H4 (cell line): ENCODE measurements at regions not wholly inside any gene's neighbourhood (a gene's known extent, or its start where the extent isn't known, plus 50 kb on each side); places are given as distances from the start of the nearest gene placed in this dataset.
"Not testable (repeated sequence)": the region's sequence is repeated elsewhere in the genome, so short reads cannot be mapped to it uniquely, and the experiment has no call there.

Source experiments
- DNase-seq: peaks from one replicate; pipeline ENCODE4 v3.0.0-alpha.2; 2015; ENCODE audit warnings: low spot score

DNA sequence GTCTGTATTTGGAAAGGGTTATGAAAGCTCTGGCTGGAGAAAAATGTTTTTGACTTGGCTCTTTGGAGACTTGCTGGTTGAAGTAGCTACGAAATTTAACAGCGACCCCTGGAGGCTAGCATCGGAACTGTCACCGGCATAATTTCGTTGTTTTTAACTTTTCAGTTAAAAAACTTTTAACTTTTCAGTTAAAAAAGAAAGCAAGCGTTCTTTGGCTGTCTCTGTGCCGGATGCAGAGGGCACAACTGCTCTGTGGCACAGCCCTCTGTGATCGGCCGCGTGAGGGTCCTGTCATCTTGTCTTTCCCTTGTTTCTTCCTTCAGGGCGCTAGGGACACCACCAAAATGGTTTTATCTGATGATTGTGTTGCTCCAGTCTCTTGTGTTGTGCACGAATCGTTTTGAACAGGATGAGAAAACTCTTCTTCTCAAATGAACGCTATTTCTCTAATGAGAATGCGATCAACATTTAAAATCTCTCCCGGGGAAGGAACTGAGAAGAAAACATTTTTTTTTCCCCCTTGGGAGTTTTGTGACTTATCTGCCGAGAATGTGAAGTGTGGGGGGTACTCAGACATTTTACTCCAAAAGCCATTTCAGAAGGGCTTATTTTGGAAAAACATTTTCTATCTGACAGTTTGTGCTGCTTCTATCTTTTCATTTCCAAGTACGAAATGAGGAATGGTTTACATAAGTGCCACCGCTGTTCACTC, 57.1 kb downstream of the ADCYAP1 start:
- DNase-seq = no peak

DNA sequence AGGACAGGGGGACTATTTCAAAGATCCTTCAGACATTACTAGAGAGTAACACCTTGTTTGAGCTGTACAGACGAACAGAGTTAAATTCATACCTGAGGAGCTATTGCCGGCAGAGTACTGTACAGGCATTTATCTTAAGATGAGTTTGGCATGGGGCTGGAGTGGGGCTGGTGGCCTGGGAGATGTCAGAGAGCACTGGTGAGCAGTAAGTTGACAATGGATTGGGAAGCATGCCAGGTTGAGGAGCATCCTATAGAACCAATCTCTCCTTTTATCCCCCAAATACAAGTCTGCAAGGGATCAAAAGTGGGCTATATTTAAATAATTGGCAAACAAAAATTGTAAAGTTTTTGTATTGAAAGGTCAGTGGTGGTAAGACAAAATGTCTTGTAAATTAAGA, 58.6 kb downstream of the ADCYAP1 start:
- DNase-seq = no peak

DNA sequence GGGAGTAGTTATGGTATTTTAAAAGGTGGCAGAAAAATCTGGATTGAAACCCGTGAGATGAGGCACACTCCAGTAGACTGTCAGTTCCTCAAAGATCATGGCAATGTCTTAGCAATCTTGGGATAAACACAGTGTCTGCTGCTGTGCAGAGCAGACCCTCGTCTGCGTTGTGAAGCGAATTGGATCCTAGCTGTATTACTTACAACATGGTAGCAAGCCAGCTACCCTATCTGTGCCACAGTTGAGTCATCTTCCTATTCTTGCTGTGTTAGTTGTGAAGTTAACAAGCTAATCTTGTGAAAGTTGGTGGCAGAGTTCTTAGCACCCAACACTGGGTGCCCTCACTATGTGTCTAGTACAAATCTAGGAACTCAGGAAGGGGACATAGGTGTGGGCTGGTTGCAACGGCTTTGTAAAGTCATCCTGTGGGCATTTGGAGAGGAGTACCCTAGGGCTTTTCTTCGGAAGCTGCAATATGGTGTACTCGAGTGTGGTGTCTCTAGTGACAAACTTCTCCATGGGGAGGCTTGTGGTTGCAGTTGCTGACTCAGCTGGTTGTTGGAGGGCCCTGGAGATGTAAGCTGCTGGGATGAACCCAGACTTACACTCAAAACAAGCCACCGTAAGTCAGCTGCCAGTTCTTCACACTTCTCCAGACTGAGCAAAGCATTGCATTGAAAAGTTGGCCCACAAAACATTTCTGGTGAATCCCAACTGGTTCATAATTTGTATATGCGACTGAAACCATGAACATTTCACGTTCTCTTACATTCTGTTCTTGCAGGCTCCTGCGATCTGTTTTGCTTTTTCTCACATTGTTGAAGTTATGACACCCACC, 61.5 kb downstream of the ADCYAP1 start:
- DNase-seq = no peak

- DNase-seq = no peak
Observed at GRCh38 chr18:966759-967576, 62.3 kb downstream of the ADCYAP1 start.

DNA sequence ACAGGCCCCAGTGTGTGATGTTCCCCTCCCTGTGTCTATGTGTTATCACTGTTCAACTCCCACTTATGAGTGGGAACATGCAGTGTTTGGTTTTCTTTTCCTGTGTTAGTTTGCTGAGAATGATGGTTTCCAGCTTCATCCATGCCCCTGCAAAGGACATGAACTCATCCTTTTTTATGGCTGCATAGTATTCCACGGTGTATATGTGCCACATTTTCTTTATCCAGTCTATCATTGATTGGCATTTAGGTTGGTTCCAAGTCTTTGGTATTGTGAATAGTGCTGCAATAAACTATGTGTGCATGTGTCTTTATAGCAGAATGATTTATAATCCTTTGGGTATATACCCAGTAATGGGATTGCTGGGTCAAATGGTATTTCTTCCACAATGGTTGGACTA, 64.2 kb downstream of the ADCYAP1 start:
- DNase-seq = not testable (repeated sequence)

- not testable (repeated sequence) for DNase-seq
Observed at GRCh38 chr18:969311-969710, 64.6 kb downstream of the ADCYAP1 start.

DNA sequence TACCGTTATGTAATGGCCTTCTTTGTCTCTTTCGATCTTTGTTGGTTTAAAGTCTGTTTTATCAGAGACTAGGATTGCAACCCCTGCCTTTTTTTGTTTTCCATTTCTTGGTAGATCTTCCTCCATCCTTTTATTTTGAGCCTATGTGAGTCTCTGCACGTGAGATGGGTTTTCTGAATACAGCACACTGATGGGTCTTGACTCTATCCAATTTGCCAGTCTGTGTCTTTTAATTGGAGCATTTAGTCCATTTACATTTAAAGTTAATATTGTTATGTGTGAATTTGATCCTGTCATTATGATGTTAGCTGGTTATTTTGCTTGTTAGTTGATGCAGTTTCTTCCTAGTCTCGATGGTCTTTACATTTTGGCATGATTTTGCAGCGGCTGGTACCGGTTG, 69.9 kb downstream of the ADCYAP1 start:
- DNase-seq = not testable (repeated sequence)

DNA sequence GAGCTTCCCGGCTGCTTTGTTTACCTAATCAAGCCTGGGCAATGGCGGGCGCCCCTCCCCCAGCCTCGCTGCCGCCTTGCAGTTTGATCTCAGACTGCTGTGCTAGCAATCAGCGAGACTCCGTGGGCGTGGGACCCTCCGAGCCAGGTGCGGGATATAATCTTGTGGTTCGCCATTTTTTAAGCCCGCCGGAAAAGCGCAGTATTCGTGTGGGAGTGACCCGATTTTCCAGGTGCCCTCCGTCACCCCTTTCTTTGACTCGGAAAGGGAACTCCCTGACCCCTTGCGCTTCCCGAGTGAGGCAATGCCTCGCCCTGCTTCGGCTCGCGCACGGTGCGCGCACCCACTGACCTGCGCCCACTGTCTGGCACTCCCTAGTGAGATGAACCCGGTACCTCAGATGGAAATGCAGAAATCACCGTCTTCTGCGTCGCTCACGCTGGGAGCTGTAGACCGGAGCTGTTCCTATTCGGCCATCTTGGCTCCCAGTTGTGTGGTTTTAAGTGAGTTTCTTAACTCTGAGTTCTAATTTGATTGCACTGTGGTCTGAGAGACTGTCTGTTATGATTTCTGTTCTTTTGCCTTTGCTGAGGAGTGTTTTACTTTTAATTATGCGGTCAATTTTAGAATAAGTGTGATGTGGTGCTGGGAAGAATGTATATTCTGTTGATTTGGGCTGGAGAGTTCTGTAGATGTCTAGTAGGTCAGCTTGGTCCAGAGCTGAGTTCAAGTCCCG, 71.9 kb downstream of the ADCYAP1 start:
- DNase-seq = not testable (repeated sequence)

DNA sequence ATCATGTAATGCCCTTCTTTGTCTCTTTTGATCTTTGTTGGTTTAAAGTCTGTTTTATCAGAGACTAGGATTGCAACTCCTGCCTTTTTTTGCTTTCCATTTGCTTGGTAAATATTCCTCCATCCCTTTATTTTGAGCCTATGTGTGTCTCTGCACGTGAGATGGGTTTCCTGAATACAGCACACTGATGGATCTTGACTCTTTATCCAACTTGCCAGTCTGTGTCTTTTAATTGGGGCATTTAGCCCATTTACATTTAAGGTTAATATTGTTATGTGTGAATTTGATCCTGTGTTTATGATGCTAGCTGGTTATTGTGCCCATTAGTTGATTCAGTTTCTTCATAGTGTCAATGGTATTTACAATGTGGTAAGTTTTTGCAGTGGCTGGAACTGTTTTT, 72.7 kb downstream of the ADCYAP1 start:
- not testable (repeated sequence) for DNase-seq

GRCh38 chr18:977732-978131, 73.1 kb downstream of the ADCYAP1 start:
- DNase-seq = not testable (repeated sequence)

DNA sequence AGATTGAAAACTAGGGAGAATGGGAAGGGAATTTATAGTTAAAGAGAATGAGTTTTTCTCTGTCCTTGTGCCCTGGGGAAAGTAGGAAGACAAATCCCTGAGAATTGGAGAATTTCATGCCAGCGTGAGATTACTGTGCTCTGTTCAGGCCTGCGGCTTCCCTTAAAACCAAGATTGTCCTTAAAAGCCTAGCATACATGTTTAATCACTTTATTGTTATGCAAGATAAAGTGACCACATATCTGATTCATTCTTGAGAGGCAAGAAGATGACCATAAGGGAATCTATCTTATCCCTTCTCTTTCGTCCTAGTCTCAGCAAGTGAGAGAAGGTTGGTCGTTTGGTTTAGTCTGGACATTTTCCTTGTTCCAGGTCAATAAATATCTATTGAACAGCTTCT, 75.9 kb downstream of the ADCYAP1 start:
- no peak for DNase-seq

GRCh38 chr18:984004-984403, 79.3 kb downstream of the ADCYAP1 start:
- peak; percentile 79 for DNase-seq

DNA sequence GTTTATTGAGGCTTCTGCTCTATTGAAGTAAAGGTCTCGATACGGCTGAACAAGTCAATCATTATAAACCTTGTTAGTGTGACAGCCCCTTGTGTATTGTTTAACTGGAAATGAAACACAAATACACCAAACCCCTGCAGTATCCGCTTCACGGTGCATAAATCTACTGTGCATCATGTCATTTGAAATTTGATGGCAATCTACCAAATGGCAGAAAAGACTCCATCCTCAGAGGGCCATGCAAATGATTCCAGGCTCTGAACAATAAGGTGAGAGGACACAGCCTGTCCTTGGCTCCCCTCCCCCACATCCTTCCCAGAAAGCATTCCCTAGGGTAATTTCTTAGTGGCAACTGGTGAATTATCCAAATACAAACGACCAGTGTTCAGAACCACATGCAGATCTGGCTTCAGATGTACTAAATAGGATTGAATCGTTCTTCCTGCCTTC, 80.6 kb downstream of the ADCYAP1 start:
- DNase-seq = no peak

DNA sequence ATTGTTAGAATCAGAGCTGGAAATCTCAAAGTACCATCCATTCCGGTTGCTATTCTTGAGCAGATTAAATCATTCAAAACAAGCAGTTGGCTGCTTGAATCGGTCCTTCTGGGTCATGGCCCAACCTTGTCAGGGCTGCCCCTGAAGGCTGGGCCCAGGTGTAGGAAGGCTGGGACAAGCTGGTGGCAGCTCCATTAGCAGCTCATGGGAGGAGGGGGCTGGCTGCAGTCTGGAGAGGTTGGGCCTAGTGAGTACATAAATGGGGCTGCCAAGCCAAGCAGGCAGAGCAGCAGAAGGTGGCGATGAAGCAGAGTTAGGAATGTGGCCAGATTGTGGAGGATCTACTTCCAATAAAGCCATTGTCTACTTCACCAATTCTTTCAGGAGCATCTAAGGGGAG, 81.4 kb downstream of the ADCYAP1 start:
- no peak for DNase-seq

GRCh38 chr18:986552-986951, 81.9 kb downstream of the ADCYAP1 start:
- DNase-seq = no peak

DNA sequence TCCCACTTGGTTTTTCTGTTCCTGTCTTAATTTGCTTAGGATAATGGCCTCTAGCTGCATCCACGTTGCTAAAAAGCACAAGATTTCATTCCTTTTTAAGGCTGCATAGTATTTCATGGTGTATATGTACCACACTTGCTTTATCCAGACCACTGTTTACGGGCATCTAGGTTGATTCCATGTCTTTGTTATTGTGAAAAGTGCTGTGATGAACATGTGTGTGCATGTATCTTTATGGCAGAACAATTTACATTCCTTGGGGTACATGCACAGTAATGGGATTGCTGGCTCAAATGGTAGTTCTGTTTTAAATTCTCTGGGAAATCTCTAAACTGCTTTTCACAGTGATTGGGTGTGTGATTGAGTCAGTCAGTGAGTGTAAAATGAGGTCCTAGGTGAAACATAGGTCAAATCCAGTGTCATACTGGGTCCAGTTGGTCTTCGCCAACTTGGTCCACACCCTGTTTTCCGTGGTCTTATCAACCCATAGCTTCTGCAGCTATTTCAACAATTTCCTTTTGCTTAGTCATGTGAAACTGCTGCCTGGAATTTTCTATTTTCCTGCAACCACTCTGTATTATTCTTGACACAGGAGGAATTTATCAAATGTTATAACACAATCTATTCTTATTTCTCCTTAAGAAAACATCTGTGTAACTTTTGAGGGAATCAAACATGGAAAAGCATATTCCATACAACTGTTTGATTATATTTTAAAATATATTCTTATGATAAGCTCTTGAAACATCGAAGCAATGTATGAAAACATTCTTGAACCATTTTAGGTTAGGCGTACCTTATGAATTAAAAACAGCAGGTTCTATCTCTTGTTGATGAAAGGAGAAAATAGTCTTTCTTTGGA, 82.9 kb downstream of the ADCYAP1 start:
- DNase-seq = peak; percentile 48

- DNase-seq = no peak
Observed at GRCh38 chr18:989425-989824, 84.8 kb downstream of the ADCYAP1 start.

- DNase-seq = no peak
Observed at GRCh38 chr18:990197-990596, 85.5 kb downstream of the ADCYAP1 start.

DNA sequence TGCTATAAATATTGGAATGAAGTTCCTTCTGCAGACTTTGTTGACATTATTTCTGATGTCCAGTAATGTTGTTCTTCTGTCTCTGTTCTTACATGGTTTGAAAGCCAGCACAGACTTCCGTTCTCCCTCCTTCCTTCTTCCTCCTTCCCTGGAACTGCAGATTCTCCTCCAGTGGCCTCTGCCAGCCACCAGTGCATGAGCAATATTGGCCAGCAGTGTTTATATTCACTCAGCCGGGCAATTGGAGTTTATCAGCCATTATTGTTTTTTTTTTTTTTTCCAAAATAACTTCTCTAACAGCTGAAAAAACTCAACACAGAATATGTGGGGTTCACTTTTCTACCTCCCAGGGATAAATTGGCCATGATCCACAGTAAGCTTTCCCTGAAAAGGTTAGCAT, 86.8 kb downstream of the ADCYAP1 start:
- DNase-seq = no peak

- DNase-seq = no peak
Observed at GRCh38 chr18:993560-993959, 88.9 kb downstream of the ADCYAP1 start.

- DNase-seq = peak; percentile 48
Observed at GRCh38 chr18:995629-996028, 91.0 kb downstream of the ADCYAP1 start.
